ENCODE measurements at regions not wholly inside any gene's neighbourhood (a gene's known extent, or its start where the extent isn't known, plus 50 kb on each side); places are given as distances from the start of the nearest gene placed in this dataset.

- TF ChIP-seq CTCF (IDR thresholded peaks at IDR 0.05; ENCODE audit: borderline replicate concordance, extremely low read depth, low read length, poor library complexity, severe bottlenecking) (no peak), EZH2 (IDR thresholded peaks at IDR 0.05; ENCODE audit: borderline replicate concordance, low read depth, low read length, severe bottlenecking) (no peak)
Observed at GRCh38 chr4:179361978-179362486, 1919.8 kb upstream of the AGA start.
